AG04449 (cell line): ENCODE measurements at regions not wholly inside any gene's neighbourhood (a gene's known extent, or its start where the extent isn't known, plus 50 kb on each side); places are given as distances from the start of the nearest gene placed in this dataset.
"Not testable (repeated sequence)": the region's sequence is repeated elsewhere in the genome, so short reads cannot be mapped to it uniquely, and the experiment has no call there.

Source experiments
- CTCF ChIA-PET: fragments of 350-600 bp; formaldehyde crosslinking; extraction: SDS; loops from one replicate; lab custom pipeline; 2021; ENCODE audit warnings: antibody characterized with exemption; lab: Yijun Ruan, JAX
- POLR2A ChIA-PET: fragments of 400-600, 350-600 bp; formaldehyde crosslinking; extraction: SDS; loops from one replicate; lab custom pipeline; 2020; ENCODE audit warnings: antibody characterized with exemption, inconsistent platforms; lab: Yijun Ruan, JAX
- DNase-seq: peaks from one replicate; pipeline ENCODE4 v3.0.0-alpha.2; 2010; ENCODE audit warnings: low read depth, low spot score
- H3K4me3 ChIP-seq: 2 replicates; pipeline ENCODE4 v1.5.1; 2011; ENCODE audit warnings: low read depth, mild to moderate bottlenecking, control low read depth, low read length
- TF ChIP-seq, protein P1 (sequence below): IDR thresholded peaks from one replicate; pipeline ENCODE4 v1.5.1; 2011; ENCODE audit warnings: mild to moderate bottlenecking, moderate library complexity, low read length, control low read depth, inconsistent platforms; ENCODE audit not compliant: insufficient read depth; ENCODE audit errors: missing control alignments

DNA sequence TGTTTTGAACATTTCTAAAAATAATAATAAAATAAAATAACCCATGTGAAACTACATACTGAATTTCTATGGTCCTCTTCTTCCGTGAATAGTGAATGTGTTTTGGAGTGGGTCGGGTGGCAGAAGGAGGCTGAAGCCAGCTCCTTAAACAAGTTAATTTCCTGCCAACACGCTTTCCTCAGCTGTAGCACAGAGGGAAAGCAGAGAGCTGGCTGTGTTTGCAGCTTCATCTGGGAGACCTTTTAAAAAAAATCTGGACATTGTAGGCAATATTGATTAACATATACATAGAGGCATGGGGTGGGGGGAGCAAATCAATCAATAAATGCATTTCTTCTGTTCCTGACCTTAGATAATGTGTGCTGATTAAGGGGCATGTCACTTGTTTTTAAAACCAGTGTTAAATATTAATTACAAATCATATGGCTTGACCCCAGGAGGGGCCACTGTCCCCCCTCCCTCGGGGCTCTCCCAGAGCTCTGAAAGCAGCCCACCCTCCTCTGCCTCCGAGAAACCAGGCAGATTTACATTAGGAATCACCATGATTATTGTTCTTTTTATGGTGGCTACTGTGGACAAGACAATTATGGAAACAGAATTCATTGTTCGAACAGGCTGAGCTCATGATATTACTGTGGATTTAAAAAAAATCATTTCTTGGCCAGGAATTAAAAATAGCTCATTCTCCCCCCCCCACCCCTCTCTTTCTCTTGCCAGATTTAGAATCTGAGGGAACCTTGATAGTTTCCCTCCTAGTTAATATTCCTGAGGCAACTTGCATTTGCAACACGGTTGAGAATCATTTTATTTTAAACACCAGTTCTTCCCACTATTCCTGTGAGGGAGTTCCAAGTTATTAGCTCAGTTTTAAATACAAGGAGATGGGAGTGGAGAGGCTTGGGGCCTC lies 100.5 kb upstream of the CARD11 start:
- ChIA-PET CTCF (no interaction called here), POLR2A (no interaction called here)
- DNase-seq: no peak
- TF ChIP-seq, protein P1, sequence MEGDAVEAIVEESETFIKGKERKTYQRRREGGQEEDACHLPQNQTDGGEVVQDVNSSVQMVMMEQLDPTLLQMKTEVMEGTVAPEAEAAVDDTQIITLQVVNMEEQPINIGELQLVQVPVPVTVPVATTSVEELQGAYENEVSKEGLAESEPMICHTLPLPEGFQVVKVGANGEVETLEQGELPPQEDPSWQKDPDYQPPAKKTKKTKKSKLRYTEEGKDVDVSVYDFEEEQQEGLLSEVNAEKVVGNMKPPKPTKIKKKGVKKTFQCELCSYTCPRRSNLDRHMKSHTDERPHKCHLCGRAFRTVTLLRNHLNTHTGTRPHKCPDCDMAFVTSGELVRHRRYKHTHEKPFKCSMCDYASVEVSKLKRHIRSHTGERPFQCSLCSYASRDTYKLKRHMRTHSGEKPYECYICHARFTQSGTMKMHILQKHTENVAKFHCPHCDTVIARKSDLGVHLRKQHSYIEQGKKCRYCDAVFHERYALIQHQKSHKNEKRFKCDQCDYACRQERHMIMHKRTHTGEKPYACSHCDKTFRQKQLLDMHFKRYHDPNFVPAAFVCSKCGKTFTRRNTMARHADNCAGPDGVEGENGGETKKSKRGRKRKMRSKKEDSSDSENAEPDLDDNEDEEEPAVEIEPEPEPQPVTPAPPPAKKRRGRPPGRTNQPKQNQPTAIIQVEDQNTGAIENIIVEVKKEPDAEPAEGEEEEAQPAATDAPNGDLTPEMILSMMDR: no peak
- H3K4me3 ChIP-seq: no peak overlapping the region

DNA sequence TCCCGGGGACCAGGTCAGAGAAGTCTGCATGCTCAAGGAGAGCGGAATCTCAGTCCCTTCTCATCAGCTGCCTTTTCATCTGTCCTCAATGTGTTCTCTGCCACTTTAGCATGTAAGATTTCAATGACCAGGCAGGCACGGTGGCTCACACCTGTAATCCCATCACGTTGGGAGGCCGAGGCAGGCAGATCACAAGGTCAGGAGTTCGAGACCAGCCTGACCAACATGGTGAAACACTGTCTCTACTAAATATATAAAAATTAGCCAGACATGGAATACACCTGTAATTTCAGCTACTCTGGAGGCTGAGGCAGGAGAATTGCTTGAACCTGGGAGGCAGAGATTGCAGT lies 101.1 kb upstream of the CARD11 start:
- CTCF ChIA-PET, H3K4me3 ChIP-seq, DNase-seq, POLR2A ChIA-PET: not testable (repeated sequence)

DNA sequence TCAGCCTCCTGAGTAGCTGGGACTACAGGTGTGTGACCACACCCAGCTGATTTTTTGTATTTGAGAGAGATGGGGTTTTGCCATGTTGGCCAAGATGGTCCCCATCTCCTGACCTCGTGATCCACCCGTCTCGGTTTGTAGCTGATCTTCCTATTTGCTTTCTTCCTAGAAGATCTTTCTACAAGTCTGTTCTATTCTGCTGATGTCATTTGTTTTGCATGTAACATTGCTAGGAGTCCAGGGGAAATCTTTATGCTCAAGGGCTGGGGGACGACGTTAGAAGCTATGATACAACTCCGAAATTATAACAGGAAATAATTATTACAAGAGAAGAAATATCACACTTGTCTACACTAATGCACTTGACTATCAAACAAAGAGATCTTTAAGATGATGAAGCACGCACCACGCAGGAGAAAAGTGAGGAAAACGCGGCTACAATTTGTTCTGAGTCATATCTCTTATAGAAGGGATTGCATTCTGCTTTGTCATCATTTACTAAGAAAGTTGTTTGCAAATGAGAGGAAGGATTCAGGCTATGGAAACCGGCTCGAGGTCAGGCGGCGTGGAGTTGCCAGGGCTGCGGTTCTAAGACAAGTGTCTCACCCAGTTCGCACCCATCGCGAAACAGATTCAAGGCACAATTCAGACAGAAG lies 103.0 kb upstream of the CARD11 start:
- no peak for DNase-seq
- CTCF ChIA-PET: interaction anchor here (1.2 kb wide), 1 partner anchor 8 kb away, joined by 3 read pairs; no protein-coding TSS in a partner anchor
- POLR2A ChIA-PET: no interaction called here
- TF ChIP-seq, protein P1: no peak
- H3K4me3 ChIP-seq: no peak overlapping the region

DNA sequence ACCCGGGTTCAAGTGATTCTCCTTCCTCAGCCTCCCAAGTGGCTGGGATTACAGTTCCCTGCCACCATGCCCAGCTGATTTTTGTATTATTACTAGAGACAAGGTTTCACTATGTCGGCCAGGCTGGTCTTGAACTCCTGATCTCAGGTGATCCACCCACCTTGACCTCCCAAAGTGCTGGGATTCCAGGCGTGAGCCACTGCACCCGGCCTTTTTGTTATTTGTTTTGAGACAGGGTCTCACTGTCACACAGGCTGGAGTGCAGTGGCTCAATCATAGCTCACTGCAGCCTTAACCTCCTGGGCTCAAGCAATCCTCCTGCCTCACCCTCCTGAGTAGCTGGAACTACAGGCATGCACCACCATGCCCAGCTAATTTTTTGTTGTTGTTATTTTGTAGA lies 104.8 kb upstream of the CARD11 start:
- H3K4me3 ChIP-seq, POLR2A ChIA-PET, CTCF ChIA-PET, DNase-seq: not testable (repeated sequence)

DNA sequence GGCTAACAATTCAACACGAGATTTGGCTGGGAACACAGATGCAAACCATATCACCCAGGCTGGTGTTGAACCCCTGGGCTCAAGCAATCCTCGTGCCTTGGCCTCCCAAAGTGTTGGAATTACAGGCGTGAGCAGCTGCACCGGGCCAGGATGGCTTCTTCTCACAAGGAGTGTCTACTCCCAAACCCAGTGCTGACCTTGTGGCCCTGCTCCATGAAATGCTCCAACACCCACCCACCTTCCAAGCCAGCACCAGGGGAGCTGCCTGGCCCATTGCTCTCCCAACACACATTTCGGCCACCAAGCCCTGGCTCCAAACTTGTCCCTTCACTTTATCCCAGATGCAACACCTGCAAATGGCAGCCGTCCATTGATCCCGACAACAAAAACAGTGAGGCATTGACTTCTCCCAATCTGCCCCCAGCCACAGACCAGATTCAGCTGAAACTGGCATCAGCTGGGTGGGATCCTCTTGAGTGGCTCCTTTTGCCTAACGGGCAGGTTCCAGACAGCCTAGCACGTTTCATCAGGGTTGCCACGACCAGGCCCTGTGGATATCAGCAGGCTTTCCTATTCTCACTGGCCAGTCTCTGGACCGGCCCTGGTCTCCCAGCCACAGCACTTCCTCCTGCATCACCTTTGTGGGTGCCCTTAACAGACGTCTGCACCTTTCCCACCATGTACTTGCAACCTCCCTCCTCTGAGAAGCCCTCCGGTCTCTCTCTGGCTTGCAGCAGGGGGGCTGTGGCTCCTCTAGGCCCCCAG lies 105.7 kb upstream of the CARD11 start:
- ChIA-PET CTCF (no interaction called here), POLR2A (no interaction called here)
- TF ChIP-seq, protein P1: no peak
- no peak overlapping the region for H3K4me3 ChIP-seq
- DNase-seq: no peak

DNA sequence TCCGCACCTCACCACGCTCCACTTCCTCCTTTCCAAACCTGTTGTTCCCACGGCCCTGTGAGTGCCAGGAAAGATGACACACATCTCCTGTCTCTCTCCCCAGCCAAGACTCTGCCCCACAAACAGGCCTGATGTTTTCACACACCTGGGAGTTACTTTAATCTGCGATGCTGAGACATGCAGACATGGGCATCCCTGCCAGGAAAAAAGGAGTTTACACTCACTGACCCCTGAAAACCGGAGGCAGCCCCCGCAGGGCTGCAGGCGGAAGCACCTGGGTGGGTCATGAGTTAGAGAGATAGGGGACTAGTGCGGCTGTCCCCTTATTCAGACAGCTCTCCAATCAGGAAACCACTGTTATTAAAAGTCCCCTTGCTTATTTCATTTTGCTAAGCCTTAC lies 106.4 kb upstream of the CARD11 start:
- no peak overlapping the region for H3K4me3 ChIP-seq
- ChIA-PET POLR2A (no interaction called here), CTCF (no interaction called here)
- TF ChIP-seq, protein P1: no peak
- no peak for DNase-seq

DNA sequence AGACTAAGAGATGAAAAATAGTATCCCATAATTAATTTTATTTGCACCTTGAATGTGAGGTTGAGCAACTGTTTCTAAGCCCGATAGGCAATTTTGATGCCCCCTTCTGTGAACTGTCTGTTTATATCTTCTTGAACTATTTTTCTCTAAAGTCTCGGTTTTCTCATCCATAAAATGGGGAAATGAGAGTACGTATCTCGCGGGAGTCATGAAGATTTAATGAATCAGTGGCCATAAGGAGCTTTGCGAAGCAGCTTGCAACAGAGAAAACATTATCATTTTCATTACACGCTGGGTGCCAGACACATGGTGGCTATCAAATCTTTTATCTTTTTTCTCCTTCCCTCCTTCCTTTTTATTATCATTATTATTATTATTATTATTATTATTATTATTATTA lies 108.1 kb upstream of the CARD11 start:
- ChIA-PET CTCF (interaction anchor here (0.8 to 1.6 kb wide), 2 partner anchors 287 to 451 kb away, joined by 3 read pairs; no protein-coding TSS in a partner anchor), POLR2A (no interaction called here)
- no peak overlapping the region for H3K4me3 ChIP-seq
- no peak for DNase-seq
- TF ChIP-seq, protein P1: no peak
